Neuron (in vitro differentiated cells): ENCODE measurements at regions not wholly inside any gene's neighbourhood (a gene's known extent, or its start where the extent isn't known, plus 50 kb on each side); places are given as distances from the start of the nearest gene placed in this dataset.
"Not testable (repeated sequence)": the region's sequence is repeated elsewhere in the genome, so short reads cannot be mapped to it uniquely, and the experiment has no call there.

Experiments
- H2AFZ ChIP-seq: one replicate; pipeline ENCODE4 v1.6.1; 2013; ENCODE audit warnings: low read depth, mild to moderate bottlenecking, inconsistent platforms, low read length, moderate library complexity
- H3K27me3 ChIP-seq: one replicate; pipeline ENCODE4 v1.6.1; 2013; ENCODE audit warnings: low read length; ENCODE audit not compliant: insufficient read depth
- H3K36me3 ChIP-seq: one replicate; pipeline ENCODE4 v1.6.1; 2013; ENCODE audit warnings: low read length; ENCODE audit not compliant: insufficient read depth
- H3K4me1 ChIP-seq: one replicate; pipeline ENCODE4 v1.6.1; 2013; ENCODE audit warnings: low read length; ENCODE audit not compliant: insufficient read depth
- H3K4me3 ChIP-seq: 2 replicates; pipeline ENCODE4 v1.5.1; 2013; ENCODE audit warnings: mild to moderate bottlenecking, low read length, moderate library complexity
- H3K9me3 ChIP-seq: one replicate; pipeline ENCODE4 v1.6.1; 2013; ENCODE audit warnings: low read length

DNA sequence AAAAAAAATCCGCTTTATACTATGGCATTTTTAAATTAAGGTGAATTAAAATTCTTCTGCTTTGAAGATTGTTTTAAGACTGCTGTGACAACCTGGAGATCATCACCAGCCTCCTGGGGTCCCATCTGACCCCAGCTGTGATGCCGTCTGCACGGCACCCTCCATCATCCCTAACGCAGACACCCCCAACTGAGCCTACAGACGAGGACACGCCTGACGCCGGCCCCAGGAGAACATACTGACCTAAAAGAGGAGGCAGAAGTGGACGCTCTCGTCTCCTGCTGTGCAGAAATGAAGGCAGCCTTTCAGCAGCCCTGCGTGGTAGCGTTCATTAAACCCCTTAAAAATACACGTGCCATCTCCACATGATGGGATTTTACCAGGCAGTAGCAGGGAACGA, 125.6 kb upstream of the PPP1R26 start:
- Histone ChIP-seq H3K27me3 (peaks cover 22% of the 10 kb centered on the region), H3K9me3 (no peaks in the 10 kb centered on the region), H3K4me1 (no peaks in the 10 kb centered on the region), H3K36me3 (no peaks in the 10 kb centered on the region), H3K4me3 (no peak overlapping the region), H2AFZ (no peak overlapping the region)

DNA sequence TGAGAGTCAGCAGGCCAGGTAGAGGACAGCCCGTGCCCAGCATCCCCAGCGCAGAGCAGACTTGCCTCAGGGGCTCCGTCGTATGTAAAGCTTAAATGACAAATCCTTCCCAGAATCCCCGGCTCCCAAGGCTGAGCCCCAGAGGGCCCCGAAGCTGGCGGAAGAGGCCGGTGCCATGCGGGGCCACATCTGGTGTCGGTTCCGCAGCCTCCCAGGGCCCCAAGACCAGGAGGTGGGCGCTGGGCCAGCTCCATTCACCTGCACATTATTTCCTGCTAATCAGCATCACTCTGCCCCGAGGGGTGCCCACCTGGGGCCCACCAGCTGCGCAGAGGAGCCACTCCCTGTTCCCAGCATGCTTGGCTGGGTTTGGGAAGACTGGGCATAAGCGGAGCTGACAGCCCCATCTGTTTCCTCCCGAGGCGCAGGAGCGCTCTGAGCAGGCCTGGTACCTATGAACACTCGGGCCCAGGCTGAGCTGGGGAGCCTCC, 124.0 kb upstream of the PPP1R26 start:
- no peaks in the 10 kb centered on the region for H3K36me3 ChIP-seq
- H3K4me1 ChIP-seq = no peaks in the 10 kb centered on the region
- H3K4me3 ChIP-seq = no peak overlapping the region
- H3K27me3 ChIP-seq = peaks cover 21% of the 10 kb centered on the region
- no peak overlapping the region for H2AFZ ChIP-seq
- H3K9me3 ChIP-seq = no peaks in the 10 kb centered on the region

DNA sequence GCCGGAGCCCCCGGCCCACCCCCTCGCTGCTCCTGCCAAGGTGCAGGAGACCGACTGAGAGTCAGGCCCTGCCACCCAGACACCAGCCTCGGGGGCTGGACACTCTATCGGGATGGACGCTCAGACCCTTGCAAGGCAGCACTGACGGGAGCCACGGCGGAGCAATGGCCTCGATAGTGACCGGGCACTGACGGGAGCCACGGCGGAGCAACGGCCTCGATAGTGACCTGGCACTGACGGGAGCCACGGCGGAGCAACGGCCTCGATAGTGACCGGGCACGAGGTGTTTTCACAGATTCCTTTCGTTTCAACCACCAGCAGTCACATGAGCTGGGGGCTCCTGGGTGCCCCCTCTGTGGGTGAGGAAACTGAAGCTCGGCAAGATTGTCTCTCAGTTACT, 123.6 kb upstream of the PPP1R26 start:
- Histone ChIP-seq H3K36me3 (no peaks in the 10 kb centered on the region), H3K4me1 (no peaks in the 10 kb centered on the region), H3K4me3 (no peak overlapping the region), H3K9me3 (no peaks in the 10 kb centered on the region), H3K27me3 (peaks cover 21% of the 10 kb centered on the region), H2AFZ (no peak overlapping the region)

DNA sequence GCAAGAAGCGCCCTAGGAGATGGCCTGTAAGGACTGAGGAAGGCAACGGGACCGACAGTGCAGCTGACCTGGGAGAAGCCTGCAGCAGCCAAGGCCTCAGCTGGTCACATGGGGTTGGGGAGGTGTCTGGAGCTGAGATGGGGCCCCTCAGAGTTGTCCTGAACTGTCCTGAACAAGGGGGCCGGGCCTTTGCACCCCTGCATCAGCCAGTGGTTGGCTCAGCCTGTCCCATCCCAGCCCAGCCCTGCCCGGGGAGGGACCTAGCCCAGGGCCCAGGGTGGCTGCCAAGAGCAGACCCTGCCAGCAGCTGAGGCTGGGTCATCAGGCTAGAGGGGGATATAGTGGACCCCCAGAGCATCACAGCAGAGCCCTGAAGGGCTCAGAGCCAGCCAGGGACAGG, 122.8 kb upstream of the PPP1R26 start:
- Histone ChIP-seq H3K27me3 (peaks cover 21% of the 10 kb centered on the region), H2AFZ (no peak overlapping the region), H3K9me3 (no peaks in the 10 kb centered on the region), H3K36me3 (no peaks in the 10 kb centered on the region), H3K4me1 (no peaks in the 10 kb centered on the region), H3K4me3 (no peak overlapping the region)

DNA sequence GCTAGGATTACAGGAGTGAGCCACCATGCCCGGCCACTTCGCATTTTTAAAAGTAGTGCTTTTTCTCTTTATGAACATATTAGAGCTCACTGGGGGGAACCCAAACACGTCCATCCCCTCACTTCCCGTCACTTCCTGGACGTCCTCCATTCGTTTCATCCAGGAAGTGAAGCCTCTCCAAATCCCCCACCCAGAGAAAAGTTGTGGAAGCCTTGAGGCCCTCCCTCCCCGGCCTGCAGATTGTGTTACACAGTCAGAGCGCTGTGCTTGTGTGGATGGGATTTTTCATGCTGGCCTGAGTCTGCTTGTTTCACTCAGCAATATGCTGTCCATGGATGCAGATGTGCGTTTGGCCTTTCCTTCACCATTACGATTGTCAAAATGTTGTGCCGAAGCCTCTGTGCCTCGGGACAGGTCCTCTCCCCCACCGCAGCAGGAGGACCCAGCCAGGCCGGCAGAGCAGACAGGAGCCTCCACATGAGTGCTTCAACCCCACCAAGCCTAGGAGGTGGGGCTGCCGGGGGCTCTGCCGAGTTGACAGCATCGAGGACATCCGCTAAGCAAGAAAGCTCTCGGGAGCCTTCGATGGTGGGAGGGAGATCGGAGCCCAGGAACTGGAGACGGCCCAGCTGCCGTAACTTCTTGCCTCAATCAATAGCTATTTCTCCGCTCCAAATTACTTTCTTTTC, 121.6 kb upstream of the PPP1R26 start:
- no peaks in the 10 kb centered on the region for H3K4me1 ChIP-seq
- H3K9me3 ChIP-seq = no peaks in the 10 kb centered on the region
- no peak overlapping the region for H2AFZ ChIP-seq
- peaks cover 20% of the 10 kb centered on the region for H3K27me3 ChIP-seq
- H3K4me3 ChIP-seq = no peak overlapping the region
- H3K36me3 ChIP-seq = no peaks in the 10 kb centered on the region

DNA sequence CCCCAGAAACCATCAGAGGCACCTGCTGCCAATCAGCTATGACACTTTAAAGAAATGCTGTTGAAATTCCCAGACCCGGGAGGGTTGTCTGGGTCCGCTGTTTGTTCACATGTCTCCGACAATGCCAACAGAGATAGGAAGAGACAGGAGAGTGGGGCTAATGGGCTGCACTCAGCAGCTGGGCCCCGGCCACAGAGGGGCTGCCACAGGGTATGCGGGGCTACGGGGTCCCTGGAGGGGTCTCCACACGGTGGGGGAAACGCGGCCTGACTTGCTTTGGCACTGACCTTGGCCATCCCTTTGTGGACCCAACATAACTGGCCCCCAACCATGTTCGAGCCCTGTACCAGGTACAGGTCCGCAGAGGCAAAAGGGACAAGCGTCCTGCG, 121.0 kb upstream of the PPP1R26 start:
- H3K4me3 ChIP-seq = no peak overlapping the region
- H3K9me3 ChIP-seq = no peaks in the 10 kb centered on the region
- no peaks in the 10 kb centered on the region for H3K36me3 ChIP-seq
- H3K27me3 ChIP-seq = peaks cover 17% of the 10 kb centered on the region
- H2AFZ ChIP-seq = no peak overlapping the region
- no peaks in the 10 kb centered on the region for H3K4me1 ChIP-seq

DNA sequence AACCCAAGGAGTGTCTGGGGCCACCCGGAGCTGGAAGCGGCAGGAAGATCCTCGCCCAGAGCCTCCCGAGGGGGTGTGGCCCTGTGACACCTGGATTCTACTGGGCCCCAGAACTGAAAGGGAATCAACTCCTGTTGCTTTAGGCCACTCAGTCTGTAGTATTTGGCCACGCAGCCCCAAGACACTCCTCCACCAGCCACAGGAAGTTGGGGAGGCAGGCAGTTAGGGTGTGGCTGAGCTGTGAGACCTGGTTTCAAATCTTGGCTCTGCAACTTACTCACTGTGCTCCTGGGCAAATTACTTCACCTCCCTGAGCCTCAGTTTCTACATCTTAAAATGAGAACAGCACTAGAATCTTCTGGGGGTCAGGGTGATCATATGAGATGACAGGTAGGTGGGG, 119.8 kb upstream of the PPP1R26 start:
- no peaks in the 10 kb centered on the region for H3K9me3 ChIP-seq
- no peak overlapping the region for H2AFZ ChIP-seq
- no peaks in the 10 kb centered on the region for H3K4me1 ChIP-seq
- H3K27me3 ChIP-seq = peaks cover 12% of the 10 kb centered on the region
- no peak overlapping the region for H3K4me3 ChIP-seq
- no peaks in the 10 kb centered on the region for H3K36me3 ChIP-seq

DNA sequence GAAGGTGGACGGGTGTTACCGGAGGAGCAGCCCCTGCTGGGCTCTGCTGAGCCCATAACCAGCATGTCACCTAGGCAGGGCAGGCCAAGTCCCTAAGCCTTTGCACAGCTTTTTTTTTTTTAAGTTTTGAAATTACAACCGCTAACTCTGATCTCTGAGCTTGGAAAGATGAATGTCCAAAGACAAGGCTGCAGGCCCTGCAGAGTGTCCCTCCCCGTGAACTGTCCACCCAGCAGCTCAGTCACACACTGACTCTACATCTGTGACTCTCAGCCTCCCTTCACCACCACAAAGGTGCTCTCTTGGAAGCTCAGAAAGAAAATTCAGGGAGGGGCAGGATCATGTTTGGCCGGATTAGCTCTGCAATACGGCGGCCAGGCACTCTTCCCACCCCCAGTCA, 119.0 kb upstream of the PPP1R26 start:
- Histone ChIP-seq H3K4me3 (no peak overlapping the region), H3K36me3 (no peaks in the 10 kb centered on the region), H2AFZ (no peak overlapping the region), H3K4me1 (no peaks in the 10 kb centered on the region), H3K9me3 (no peaks in the 10 kb centered on the region), H3K27me3 (peaks cover 12% of the 10 kb centered on the region)

DNA sequence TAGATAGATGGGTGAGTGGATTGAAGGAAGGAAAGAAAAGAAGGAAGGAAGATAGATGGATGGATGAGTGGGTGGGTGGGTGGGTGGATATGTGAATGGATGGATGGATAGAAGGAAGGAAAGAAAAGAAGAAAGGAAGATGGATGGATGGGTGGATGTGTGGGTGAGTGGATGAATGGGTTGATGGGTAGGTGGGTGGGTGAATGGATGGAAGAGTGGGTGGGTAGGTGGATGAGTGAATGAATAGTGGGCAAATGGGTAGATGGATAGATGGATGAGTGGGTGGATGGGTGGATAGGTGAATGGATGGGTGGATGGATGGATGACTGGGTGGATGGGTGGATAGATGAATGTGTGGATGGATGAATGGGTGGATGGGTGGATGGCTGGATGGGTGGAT, 117.9 kb upstream of the PPP1R26 start:
- H3K9me3 ChIP-seq, H3K36me3 ChIP-seq, H3K4me3 ChIP-seq, H3K4me1 ChIP-seq, H2AFZ ChIP-seq, H3K27me3 ChIP-seq: not testable (repeated sequence)

DNA sequence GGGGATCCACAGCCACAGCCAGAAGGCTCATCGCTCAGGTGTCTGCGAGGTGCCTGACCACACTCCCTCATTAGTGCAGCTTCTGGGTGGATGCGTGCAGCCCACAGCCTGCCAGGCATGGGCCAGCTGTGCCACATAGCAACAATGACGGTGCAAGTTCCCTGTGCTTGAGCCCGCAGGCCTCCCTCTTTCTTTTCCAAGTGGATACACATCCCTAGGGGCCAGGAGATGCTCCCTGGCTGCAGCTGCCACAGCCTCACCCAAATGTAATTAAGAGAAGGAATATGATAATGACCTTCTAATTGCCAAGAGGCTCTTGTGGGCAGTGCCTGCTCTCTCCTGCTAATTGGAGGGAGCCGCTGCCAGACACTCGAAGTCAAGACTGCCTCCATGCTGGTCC, 116.0 kb upstream of the PPP1R26 start:
- no peak overlapping the region for H2AFZ ChIP-seq
- no peaks in the 10 kb centered on the region for H3K36me3 ChIP-seq
- no peaks in the 10 kb centered on the region for H3K9me3 ChIP-seq
- H3K4me3 ChIP-seq = no peak overlapping the region
- H3K27me3 ChIP-seq = peaks cover 8% of the 10 kb centered on the region
- no peaks in the 10 kb centered on the region for H3K4me1 ChIP-seq

DNA sequence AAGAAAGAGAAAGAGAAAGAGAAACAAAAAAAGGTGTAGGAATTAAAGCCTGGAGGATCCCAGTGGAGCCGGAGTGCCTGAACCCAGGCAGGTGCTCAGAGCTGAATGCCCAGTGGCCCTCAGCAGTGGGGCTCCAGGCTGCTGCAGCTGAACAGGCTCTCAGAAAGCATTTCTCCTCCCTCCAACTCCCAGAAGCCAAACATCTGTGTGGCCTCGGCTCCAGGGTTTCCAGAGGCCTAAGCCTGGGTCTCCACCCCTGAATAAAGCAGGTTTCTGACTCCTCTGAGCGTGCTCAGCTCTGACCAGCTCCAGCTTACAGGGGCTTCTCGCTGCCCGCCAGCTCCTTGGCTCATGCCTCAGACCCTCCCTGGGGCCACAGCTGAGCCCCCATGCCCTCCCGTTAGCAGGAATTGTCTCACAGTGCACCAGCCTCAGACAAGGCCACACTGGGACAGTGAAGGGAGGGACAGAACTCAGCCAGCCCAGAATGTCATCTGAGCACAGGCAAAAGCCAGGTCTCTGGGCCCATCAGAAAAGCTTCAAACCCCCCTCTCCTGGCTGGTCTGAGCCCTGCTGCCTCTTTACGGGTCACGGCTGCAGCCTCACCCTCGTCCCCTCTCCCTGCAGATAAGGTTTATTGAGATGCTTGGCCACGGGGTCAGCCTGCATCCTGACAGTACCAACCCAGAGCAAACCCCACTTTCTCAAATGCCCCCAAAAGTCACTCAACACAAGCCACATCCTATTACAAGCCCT, 114.4 kb upstream of the PPP1R26 start:
- Histone ChIP-seq H2AFZ (no peak overlapping the region), H3K9me3 (no peaks in the 10 kb centered on the region), H3K36me3 (no peaks in the 10 kb centered on the region), H3K4me3 (no peak overlapping the region), H3K27me3 (no peaks in the 10 kb centered on the region), H3K4me1 (no peaks in the 10 kb centered on the region)

DNA sequence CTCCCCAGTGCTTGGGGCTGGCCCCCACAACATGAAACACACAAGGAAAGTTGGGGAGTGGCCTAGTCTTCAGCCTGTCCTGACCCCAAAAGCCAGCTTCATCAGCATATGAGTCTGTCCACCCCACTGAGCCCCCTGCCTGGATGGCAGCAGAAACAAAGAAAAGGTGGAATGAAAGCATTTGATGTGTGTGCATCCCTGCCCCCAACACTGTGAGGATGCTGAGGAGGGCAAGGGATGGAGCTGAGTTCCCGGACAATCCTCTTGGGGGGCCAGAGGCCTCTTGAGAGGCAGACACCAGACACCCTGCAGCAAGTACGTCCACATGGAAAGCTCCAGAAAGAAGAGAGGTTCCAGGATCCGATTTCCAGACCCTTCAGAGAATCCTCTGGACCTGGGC, 113.5 kb upstream of the PPP1R26 start:
- Histone ChIP-seq H3K36me3 (no peaks in the 10 kb centered on the region), H2AFZ (no peak overlapping the region), H3K4me3 (no peak overlapping the region), H3K4me1 (no peaks in the 10 kb centered on the region), H3K9me3 (no peaks in the 10 kb centered on the region), H3K27me3 (no peaks in the 10 kb centered on the region)

DNA sequence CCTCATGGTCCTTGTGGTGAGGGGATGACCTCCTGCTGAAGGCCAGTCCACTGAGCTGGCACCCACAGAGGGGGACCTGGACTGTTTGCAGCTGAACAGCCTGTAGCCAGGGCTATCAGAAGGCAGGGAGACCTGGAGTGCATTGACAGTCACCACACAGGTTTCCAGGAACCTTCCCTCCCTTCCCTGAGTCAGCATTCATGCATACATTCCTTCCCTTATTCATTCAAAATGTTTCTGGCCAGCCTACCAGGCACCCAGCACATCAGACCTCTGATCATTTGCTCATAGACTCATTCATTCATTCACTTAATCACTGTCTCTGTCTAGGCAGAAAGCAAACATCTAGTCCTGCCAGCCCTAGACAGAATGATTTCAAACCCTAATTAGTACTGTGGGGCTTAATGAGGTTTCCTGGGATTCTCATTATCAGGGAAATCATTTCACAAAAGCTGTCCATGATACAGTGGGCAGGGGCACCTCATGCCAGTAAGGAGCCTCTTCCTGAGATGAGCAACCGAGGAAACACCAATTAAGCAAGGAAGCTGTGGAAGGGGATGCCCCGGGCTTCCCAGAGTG, 110.1 kb upstream of the PPP1R26 start:
- Histone ChIP-seq H2AFZ (no peak overlapping the region), H3K9me3 (no peaks in the 10 kb centered on the region), H3K4me1 (no peaks in the 10 kb centered on the region)

More for the DNA sequence above, 110.1 kb upstream of the PPP1R26 start:
- no peaks in the 10 kb centered on the region for H3K36me3 ChIP-seq
- no peak overlapping the region for H3K4me3 ChIP-seq
- peaks cover 7% of the 10 kb centered on the region for H3K27me3 ChIP-seq
